Activated CD8-positive, alpha-beta T cell treated with anti-CD3 and anti-CD28 coated beads for 36 hours (primary cell): ENCODE measurements at regions not wholly inside any gene's neighbourhood (a gene's known extent, or its start where the extent isn't known, plus 50 kb on each side); places are given as distances from the start of the nearest gene placed in this dataset.
A peak's percentile ranks its signal among the peaks of the same experiment; 100 is the strongest.

Source experiments
- ATAC-seq: fragments of 200-7000 bp; cut with Tn5 transposase; one replicate; pipeline ENCODE4 v1.10.0; 2021; ENCODE audit warnings: mild to moderate bottlenecking, moderate library complexity
- CTCF ChIA-PET: fragments of 350-600 bp; sonication (Branson Sonifier 250); formaldehyde crosslinking; loops from one replicate; lab custom pipeline; 2021; ENCODE audit warnings: antibody characterized with exemption; lab: Charles Lee
- POLR2A ChIA-PET: fragments of 350-600 bp; sonication (Branson Sonifier 250); formaldehyde crosslinking; loops from one replicate; lab custom pipeline; 2021; ENCODE audit warnings: antibody characterized with exemption; lab: Charles Lee
- DNase-seq: peaks from one replicate; pipeline ENCODE4 v3.0.0-alpha.2; 2020
- H3K27ac Mint-ChIP-seq: one replicate; pipeline ENCODE4 v1.8.0; 2021; ENCODE audit warnings: mild to moderate bottlenecking, mixed read lengths
- H3K27me3 Mint-ChIP-seq: one replicate; pipeline ENCODE4 v1.8.0; 2021; ENCODE audit warnings: mixed read lengths
- H3K36me3 Mint-ChIP-seq: one replicate; pipeline ENCODE4 v1.8.0; 2021; ENCODE audit warnings: low read depth, mixed read lengths
- H3K4me1 Mint-ChIP-seq: one replicate; pipeline ENCODE4 v1.8.0; 2021; ENCODE audit warnings: low read depth, mixed read lengths
- H3K4me3 Mint-ChIP-seq: one replicate; pipeline ENCODE4 v1.8.0; 2021; ENCODE audit warnings: mild to moderate bottlenecking, moderate library complexity, mixed read lengths
- H3K9me3 Mint-ChIP-seq: one replicate; pipeline ENCODE4 v1.8.0; 2021; ENCODE audit warnings: mixed read lengths
- intact Hi-C: fragments of 100-400 bp; cut with micrococcal nuclease; formaldehyde crosslinking; loops from one replicate; pipeline ENCODE4 v1.10.0; 2022
- TF ChIP-seq, protein P1 (sequence below): fragments of 200-600 bp; IDR thresholded peaks from one replicate; pipeline ENCODE4 v1.8.0; 2022; ENCODE audit warnings: antibody characterized with exemption, mild to moderate bottlenecking

- H3K27ac Mint-ChIP-seq, result no peak overlapping the region
- ATAC-seq (no peak), DNase-seq (no peak)
- no peaks in the 10 kb centered on the region for H3K36me3 Mint-ChIP-seq
- H3K27me3 Mint-ChIP-seq, result peaks cover 17% of the 10 kb centered on the region
- H3K4me1 Mint-ChIP-seq, result no peaks in the 10 kb centered on the region
- no peak overlapping the region for H3K4me3 Mint-ChIP-seq
- TF ChIP-seq, protein P1, sequence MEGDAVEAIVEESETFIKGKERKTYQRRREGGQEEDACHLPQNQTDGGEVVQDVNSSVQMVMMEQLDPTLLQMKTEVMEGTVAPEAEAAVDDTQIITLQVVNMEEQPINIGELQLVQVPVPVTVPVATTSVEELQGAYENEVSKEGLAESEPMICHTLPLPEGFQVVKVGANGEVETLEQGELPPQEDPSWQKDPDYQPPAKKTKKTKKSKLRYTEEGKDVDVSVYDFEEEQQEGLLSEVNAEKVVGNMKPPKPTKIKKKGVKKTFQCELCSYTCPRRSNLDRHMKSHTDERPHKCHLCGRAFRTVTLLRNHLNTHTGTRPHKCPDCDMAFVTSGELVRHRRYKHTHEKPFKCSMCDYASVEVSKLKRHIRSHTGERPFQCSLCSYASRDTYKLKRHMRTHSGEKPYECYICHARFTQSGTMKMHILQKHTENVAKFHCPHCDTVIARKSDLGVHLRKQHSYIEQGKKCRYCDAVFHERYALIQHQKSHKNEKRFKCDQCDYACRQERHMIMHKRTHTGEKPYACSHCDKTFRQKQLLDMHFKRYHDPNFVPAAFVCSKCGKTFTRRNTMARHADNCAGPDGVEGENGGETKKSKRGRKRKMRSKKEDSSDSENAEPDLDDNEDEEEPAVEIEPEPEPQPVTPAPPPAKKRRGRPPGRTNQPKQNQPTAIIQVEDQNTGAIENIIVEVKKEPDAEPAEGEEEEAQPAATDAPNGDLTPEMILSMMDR, result no peak
- CTCF ChIA-PET, result interaction anchor here (2.2 kb wide), 1 partner anchor 220 kb away, joined by 8 read pairs; no protein-coding TSS in a partner anchor
- POLR2A ChIA-PET, result no interaction called here
- H3K9me3 Mint-ChIP-seq, result no peaks in the 10 kb centered on the region
- intact Hi-C loops, result no loop called here
Measured at GRCh38 chr5:38662090-38662489, 105.6 kb upstream of the LIFR start.

DNA sequence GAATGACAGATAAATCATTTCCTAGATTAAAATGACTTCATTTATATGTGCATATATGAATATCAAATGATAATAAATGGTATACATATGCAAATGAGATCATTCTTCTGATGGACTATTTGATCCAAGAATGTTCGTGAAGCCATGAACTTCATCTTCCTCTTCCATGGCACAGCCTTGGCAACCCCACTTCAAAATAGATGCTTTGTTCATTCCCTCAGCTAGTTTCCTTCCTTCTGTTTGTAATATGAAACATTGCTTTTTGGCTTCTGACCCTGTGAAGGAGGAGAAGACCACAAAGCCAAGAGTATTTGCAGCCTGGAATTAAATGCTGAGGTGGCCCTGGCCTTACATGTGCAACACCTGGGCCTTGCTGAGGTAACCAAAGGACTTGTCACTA is 106.8 kb upstream of the LIFR start:
- no peaks in the 10 kb centered on the region for H3K9me3 Mint-ChIP-seq
- DNase-seq (no peak), ATAC-seq (no peak)
- ChIA-PET POLR2A (no interaction called here), CTCF (interaction anchor here (2.2 kb wide), 1 partner anchor 221 kb away, joined by 8 read pairs; no protein-coding TSS in a partner anchor)
- no peak overlapping the region for H3K4me3 Mint-ChIP-seq
- no peaks in the 10 kb centered on the region for H3K36me3 Mint-ChIP-seq
- H3K4me1 Mint-ChIP-seq, result no peaks in the 10 kb centered on the region
- intact Hi-C loops, result no loop called here
- TF ChIP-seq, protein P1, result no peak
- H3K27ac Mint-ChIP-seq, result no peak overlapping the region
- H3K27me3 Mint-ChIP-seq, result peaks cover 17% of the 10 kb centered on the region

DNA sequence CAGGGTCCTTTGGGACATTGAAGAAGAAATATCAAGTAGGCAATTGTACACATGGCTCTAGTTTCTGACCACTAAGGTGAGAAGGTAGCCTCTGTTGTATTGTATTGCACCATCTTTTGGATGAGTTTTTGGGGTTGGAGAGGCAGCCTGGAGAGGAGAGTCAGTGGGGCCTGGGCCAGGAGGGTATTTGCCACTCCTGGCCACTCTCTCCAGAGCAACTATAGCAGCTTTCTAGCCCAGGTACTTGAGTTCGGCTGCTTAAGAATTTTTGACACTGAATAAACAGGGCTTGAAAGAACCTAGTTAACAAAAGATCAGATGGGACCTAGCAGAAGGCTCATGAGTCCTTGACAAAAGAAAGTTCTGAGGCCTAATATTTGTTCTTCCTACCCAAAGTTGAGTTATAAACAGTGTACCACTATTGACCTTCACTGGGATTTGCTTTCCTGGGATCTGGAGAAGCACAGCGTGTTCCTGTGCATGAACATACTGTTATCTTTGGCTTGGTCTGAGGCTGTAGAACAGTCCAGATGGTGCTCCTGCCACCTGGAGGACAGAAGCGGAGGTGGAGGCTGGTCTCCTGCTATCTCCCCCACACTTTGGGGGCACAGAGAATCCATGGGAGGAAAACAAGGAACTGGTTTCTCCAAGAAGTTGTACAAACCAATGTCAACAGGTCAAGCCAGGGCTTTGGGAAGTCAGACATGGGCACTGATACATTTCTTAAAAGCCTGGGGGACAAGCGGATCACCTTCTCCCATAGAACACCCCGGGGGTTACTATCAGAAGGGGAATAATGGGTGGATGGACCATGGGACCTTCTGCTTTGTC is 110.4 kb upstream of the LIFR start:
- Mint-ChIP-seq H3K27me3 (peaks cover 20% of the 10 kb centered on the region), H3K4me1 (no peaks in the 10 kb centered on the region), H3K4me3 (no peak overlapping the region), H3K36me3 (no peaks in the 10 kb centered on the region), H3K9me3 (no peaks in the 10 kb centered on the region), H3K27ac (no peak overlapping the region)
- CTCF ChIA-PET, result interaction anchor here (0.5 to 2.4 kb wide), 4 partner anchors 143 to 229 kb away, joined by 4 to 14 read pairs (median 7); no protein-coding TSS in a partner anchor
- TF ChIP-seq, protein P1, result no peak
- peak; percentile 14 for DNase-seq
- ATAC-seq, result no peak
- POLR2A ChIA-PET, result no interaction called here
- intact Hi-C loops, result loop anchor here (5.0 kb wide), 1 partner anchor 225 kb away; no protein-coding TSS in a partner anchor

- Mint-ChIP-seq H3K27me3 (peaks cover 20% of the 10 kb centered on the region), H3K4me3 (no peak overlapping the region), H3K27ac (no peak overlapping the region), H3K4me1 (no peaks in the 10 kb centered on the region), H3K36me3 (no peaks in the 10 kb centered on the region), H3K9me3 (no peaks in the 10 kb centered on the region)
- ChIA-PET CTCF (interaction anchor here (0.5 to 1.6 kb wide), 3 partner anchors 142 to 230 kb away, joined by 4 to 14 read pairs (median 4); no protein-coding TSS in a partner anchor), POLR2A (no interaction called here)
- no peak for DNase-seq
- TF ChIP-seq, protein P1, result no peak
- intact Hi-C loops, result loop anchor here (5.0 kb wide), 1 partner anchor 225 kb away; no protein-coding TSS in a partner anchor
- ATAC-seq, result no peak
Measured at GRCh38 chr5:38667499-38667776, 111.0 kb upstream of the LIFR start.

DNA sequence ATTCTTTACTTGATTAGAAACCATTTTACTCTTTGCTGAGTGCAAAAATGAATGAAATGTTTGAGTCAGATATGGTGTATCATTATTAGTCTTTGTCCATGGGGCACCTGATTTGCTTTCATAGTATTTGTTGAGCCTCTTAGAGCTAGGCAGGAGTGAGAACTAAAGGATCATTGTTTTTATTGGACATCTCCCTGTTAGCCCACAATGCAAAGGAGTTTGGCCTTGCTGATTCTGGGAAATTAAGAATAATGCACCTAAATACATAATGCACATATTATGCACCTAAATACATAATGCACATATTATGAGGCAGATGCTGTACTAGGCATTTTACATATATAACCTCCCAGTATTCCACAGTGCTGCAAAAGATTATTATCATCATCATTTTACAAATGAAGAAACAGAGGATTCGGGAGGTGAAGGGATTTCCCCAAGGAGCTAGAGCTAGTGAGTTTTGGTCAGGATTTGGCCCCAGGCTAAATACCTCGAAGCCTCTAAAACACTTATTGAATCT is 113.0 kb upstream of the LIFR start:
- CTCF ChIA-PET, result interaction anchor here (1.2 kb wide), 1 partner anchor 227 kb away, joined by 3 read pairs; no protein-coding TSS in a partner anchor
- peaks cover 20% of the 10 kb centered on the region for H3K27me3 Mint-ChIP-seq
- intact Hi-C loops, result loop anchor here (5.0 kb wide), 1 partner anchor 227 kb away; no protein-coding TSS in a partner anchor

More for the DNA sequence above, 113.0 kb upstream of the LIFR start:
- no peak for ATAC-seq
- no peak overlapping the region for H3K4me3 Mint-ChIP-seq
- no peak for DNase-seq
- no peak overlapping the region for H3K27ac Mint-ChIP-seq
- peaks cover 2% of the 10 kb centered on the region for H3K9me3 Mint-ChIP-seq
- POLR2A ChIA-PET, result interaction anchor here (1.1 kb wide), 1 partner anchor 15 kb away, joined by 3 read pairs; no protein-coding TSS in a partner anchor
- TF ChIP-seq, protein P1, result no peak
- H3K36me3 Mint-ChIP-seq, result no peaks in the 10 kb centered on the region
- H3K4me1 Mint-ChIP-seq, result no peaks in the 10 kb centered on the region
